CD14-positive monocyte (primary cell): ENCODE measurements at regions not wholly inside any gene's neighbourhood (a gene's known extent, or its start where the extent isn't known, plus 50 kb on each side); places are given as distances from the start of the nearest gene placed in this dataset.

Source experiments
- DNase-seq, 3 donors: peaks; one replicate each; pipeline ENCODE4 v3.0.0-alpha.2; 2011 to 2022
- H2AFZ ChIP-seq: 2 replicates; pipeline ENCODE4 v1.6.0; 2012; ENCODE audit warnings: mild to moderate bottlenecking, low read depth, low read length, inconsistent platforms; ENCODE audit not compliant: insufficient read depth, poor library complexity, severe bottlenecking
- H3K27ac ChIP-seq, 2 donors: 1 replicate in 1 of 2; 2 replicates in 1 of 2; pipeline ENCODE4 v1.5.1; 2012 to 2013; ENCODE audit warnings: low read length in 2 of 2, control low read depth in 1 of 2, inconsistent platforms in 1 of 2, low read depth in 1 of 2, mild to moderate bottlenecking in 1 of 2
- H3K27me3 ChIP-seq, 2 donors: one replicate each; pipeline versions ENCODE4 v1.6.0 to v1.6.1; 2011 to 2013; ENCODE audit warnings: low read length in 2 of 2; ENCODE audit not compliant: control insufficient read depth in 2 of 2, insufficient read depth in 2 of 2
- H3K36me3 ChIP-seq, 2 donors: replicated peaks in 1 of 2; 1 replicate in 1 of 2; 2 replicates in 1 of 2; pipeline versions ENCODE4 v1.5.1 to v1.6.1; 2012 to 2013; ENCODE audit warnings: low read length in 2 of 2, control low read depth in 1 of 2, inconsistent platforms in 1 of 2, mild to moderate bottlenecking in 1 of 2; ENCODE audit not compliant: insufficient read depth in 2 of 2, control insufficient read depth in 1 of 2
- H3K4me1 ChIP-seq, 2 donors: 1 replicate in 1 of 2; 2 replicates in 1 of 2; pipeline versions ENCODE4 v1.5.1 to v1.6.1; 2012 to 2013; ENCODE audit warnings: low read length in 2 of 2, control low read depth in 1 of 2, inconsistent platforms in 1 of 2, mild to moderate bottlenecking in 1 of 2, moderate library complexity in 1 of 2; ENCODE audit not compliant: insufficient read depth in 2 of 2, control insufficient read depth in 1 of 2
- H3K4me2 ChIP-seq: replicated peaks from 2 replicates; pipeline ENCODE3; 2012; ENCODE audit warnings: low read length, moderate library complexity, mild to moderate bottlenecking; ENCODE audit not compliant: poor library complexity, severe bottlenecking; ENCODE audit errors: extremely low read depth
- H3K4me3 ChIP-seq, 3 experiments: fragments of 200-600 bp in 1 of 3; sonication (generic) in 1 of 3; replicated peaks in 1 of 3; 1 replicate in 2 of 3; 2 replicates in 1 of 3; pipeline ENCODE4 v1.5.1; 2011 to 2013; ENCODE audit warnings: low read length in 3 of 3, mild to moderate bottlenecking in 3 of 3, control low read depth in 2 of 3, low read depth in 2 of 3, inconsistent platforms in 1 of 3, moderate library complexity in 1 of 3
- H3K79me2 ChIP-seq: 2 replicates; pipeline ENCODE4 v1.6.0; 2012; ENCODE audit warnings: mild to moderate bottlenecking, control low read depth, inconsistent platforms, low read length, moderate library complexity; ENCODE audit not compliant: insufficient read depth
- H3K9ac ChIP-seq: 2 replicates; pipeline ENCODE4 v1.6.0; 2017; ENCODE audit warnings: low read length, mild to moderate bottlenecking; ENCODE audit not compliant: insufficient read depth, poor library complexity, severe bottlenecking
- H3K9me3 ChIP-seq, 2 donors: replicated peaks in 1 of 2; 1 replicate in 1 of 2; 2 replicates in 1 of 2; pipeline versions ENCODE4 v1.5.1 to v1.6.1; 2012 to 2013; ENCODE audit warnings: low read length in 2 of 2, control low read depth in 1 of 2; ENCODE audit not compliant: control insufficient read depth in 1 of 2, insufficient read depth in 1 of 2
- H4K20me1 ChIP-seq: 2 replicates; pipeline ENCODE4 v1.6.0; 2012; ENCODE audit warnings: mild to moderate bottlenecking, low read length, control low read depth, moderate library complexity; ENCODE audit not compliant: insufficient read depth
- H3K27ac Mint-ChIP-seq, 7 donors: one replicate each; pipeline ENCODE4 v1.8.0; 2020; ENCODE audit warnings: mild to moderate bottlenecking in 7 of 7, mixed read lengths in 7 of 7, moderate library complexity in 6 of 7, inconsistent platforms in 2 of 7
- H3K27me3 Mint-ChIP-seq, 3 donors: one replicate each; pipeline ENCODE4 v1.8.0; 2021 to 2022; ENCODE audit warnings: low read depth in 3 of 3, mild to moderate bottlenecking in 3 of 3, mixed read lengths in 3 of 3, moderate library complexity in 3 of 3, inconsistent platforms in 1 of 3
- H3K36me3 Mint-ChIP-seq, 2 donors: one replicate each; pipeline ENCODE4 v1.8.0; 2020; ENCODE audit warnings: mixed read lengths in 2 of 2, inconsistent platforms in 1 of 2, mild to moderate bottlenecking in 1 of 2
- H3K4me1 Mint-ChIP-seq: one replicate; pipeline ENCODE4 v1.8.0; 2020; ENCODE audit warnings: mild to moderate bottlenecking, mixed read lengths
- H3K4me3 Mint-ChIP-seq, 2 donors: one replicate each; pipeline ENCODE4 v1.8.0; 2020; ENCODE audit warnings: mild to moderate bottlenecking in 2 of 2, mixed read lengths in 2 of 2, moderate library complexity in 1 of 2
- H3K9me3 Mint-ChIP-seq, 7 donors: one replicate each; pipeline ENCODE4 v1.8.0; 2020 to 2022; ENCODE audit warnings: mixed read lengths in 7 of 7, mild to moderate bottlenecking in 6 of 7, moderate library complexity in 6 of 7, inconsistent platforms in 2 of 7
- WGBS: methylation state at CpG from one replicate; pipeline ENCODE4 v1.1.5; 2013; ENCODE audit warnings: missing lambda C conversion rate; ENCODE audit not compliant: insufficient coverage; 5-methylcytosine and 5-hydroxymethylcytosine counted together
- intact Hi-C, 2 donors: fragments of 100-400 bp; cut with micrococcal nuclease; formaldehyde crosslinking; loops; one replicate each; pipeline versions ENCODE4 v1.15.0 to v1.15.1; 2023
- TF ChIP-seq, protein P1 (sequence below): fragments of 200-600 bp; IDR thresholded peaks from one replicate; pipeline ENCODE4 v1.8.0; 2022; ENCODE audit warnings: antibody characterized with exemption, mild to moderate bottlenecking

GRCh38 chr5:28862860-28863196, 1824.4 kb upstream of the CDH9 start:
- TF ChIP-seq, protein P1, sequence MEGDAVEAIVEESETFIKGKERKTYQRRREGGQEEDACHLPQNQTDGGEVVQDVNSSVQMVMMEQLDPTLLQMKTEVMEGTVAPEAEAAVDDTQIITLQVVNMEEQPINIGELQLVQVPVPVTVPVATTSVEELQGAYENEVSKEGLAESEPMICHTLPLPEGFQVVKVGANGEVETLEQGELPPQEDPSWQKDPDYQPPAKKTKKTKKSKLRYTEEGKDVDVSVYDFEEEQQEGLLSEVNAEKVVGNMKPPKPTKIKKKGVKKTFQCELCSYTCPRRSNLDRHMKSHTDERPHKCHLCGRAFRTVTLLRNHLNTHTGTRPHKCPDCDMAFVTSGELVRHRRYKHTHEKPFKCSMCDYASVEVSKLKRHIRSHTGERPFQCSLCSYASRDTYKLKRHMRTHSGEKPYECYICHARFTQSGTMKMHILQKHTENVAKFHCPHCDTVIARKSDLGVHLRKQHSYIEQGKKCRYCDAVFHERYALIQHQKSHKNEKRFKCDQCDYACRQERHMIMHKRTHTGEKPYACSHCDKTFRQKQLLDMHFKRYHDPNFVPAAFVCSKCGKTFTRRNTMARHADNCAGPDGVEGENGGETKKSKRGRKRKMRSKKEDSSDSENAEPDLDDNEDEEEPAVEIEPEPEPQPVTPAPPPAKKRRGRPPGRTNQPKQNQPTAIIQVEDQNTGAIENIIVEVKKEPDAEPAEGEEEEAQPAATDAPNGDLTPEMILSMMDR = no peak
- Histone ChIP-seq H3K79me2 (no peaks in the 10 kb centered on the region), H3K4me3 (no peak overlapping the region), H3K36me3 (no peaks in the 10 kb centered on the region), H3K9ac (no peak overlapping the region), H4K20me1 (no peaks in the 10 kb centered on the region), H2AFZ (no peak overlapping the region), H3K27ac (no peak overlapping the region), H3K4me2 (no peak overlapping the region), H3K27me3 (no peaks in the 10 kb centered on the region), H3K4me1 (no peaks in the 10 kb centered on the region), H3K9me3 (peaks cover 0 to 6% of the 10 kb centered on the region in 2 donors)
- Mint-ChIP-seq H3K27ac (no peak overlapping the region), H3K4me1 (no peaks in the 10 kb centered on the region), H3K36me3 (no peaks in the 10 kb centered on the region), H3K27me3 (no peaks in the 10 kb centered on the region), H3K9me3 (peaks cover 0 to 5% (median 2%) of the 10 kb centered on the region in 7 donors), H3K4me3 (no peak overlapping the region)
- DNase-seq = no peak
- intact Hi-C loops = no loop called here
- no CpG with 5 or more reads among the region's 1 CpG for WGBS

DNA sequence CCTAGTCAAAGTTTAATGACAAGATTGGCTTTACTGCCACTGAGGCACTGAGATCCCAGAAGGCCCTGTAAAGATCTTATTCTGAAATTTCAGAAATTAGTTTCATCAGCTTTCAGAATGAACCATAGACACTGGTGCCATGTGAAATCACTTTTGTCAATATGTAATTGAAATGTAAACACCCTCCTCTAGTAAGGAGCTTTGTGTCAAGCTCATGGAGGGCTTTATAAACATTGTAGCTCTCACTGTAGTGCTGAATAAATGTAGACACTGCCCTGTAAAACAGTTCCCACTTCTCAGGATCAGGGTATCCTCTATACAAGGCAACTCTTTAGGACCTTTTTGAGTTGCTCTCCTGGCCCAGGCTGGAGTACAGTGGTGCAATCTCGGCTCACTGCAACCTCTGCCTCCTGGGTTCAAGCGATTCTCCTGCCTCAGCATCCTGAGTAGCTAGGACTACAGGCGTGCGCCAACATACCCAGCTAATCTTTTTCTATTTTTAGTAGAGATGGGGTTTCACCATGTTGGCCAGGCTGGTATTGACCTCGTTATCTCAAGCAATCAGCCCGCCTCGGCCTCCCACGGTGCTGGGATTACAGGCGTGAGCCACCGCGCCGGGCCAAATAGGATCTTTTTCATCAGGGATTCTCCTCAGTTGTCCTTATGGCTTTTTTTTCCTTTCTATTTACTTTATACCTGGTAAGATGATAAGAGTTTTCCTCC, 1823.9 kb upstream of the CDH9 start:
- Histone ChIP-seq H4K20me1 (no peaks in the 10 kb centered on the region), H2AFZ (no peak overlapping the region), H3K4me2 (no peak overlapping the region), H3K79me2 (no peaks in the 10 kb centered on the region), H3K27me3 (no peaks in the 10 kb centered on the region), H3K9me3 (peaks cover 0 to 6% of the 10 kb centered on the region in 2 donors), H3K9ac (no peak overlapping the region), H3K36me3 (no peaks in the 10 kb centered on the region), H3K27ac (no peak overlapping the region), H3K4me1 (no peaks in the 10 kb centered on the region), H3K4me3 (no peak overlapping the region)
- WGBS = 68% methylated on average over 4 of the region's 12 CpGs
- H3K4me1 Mint-ChIP-seq = no peaks in the 10 kb centered on the region
- no peak for DNase-seq
- TF ChIP-seq, protein P1 = no peak
- H3K9me3 Mint-ChIP-seq = peaks cover 0 to 5% (median 2%) of the 10 kb centered on the region in 7 donors
- H3K27ac Mint-ChIP-seq = no peak overlapping the region
- intact Hi-C loops = no loop called here
- no peaks in the 10 kb centered on the region for H3K27me3 Mint-ChIP-seq
- H3K36me3 Mint-ChIP-seq = no peaks in the 10 kb centered on the region
- H3K4me3 Mint-ChIP-seq = no peak overlapping the region
